Activated T-helper 2 cell treated with anti-CD3 and anti-CD28 coated beads, Interferon-gamma antibody, Interleukin-2, Interleukin-4, amounts not matched to agents 10 μg/mL and 5 μg/mL and 100 μg/mL, durations not matched to agents 14 hours and 24 hours and 36 hours (primary cell): ENCODE measurements at regions not wholly inside any gene's neighbourhood (a gene's known extent, or its start where the extent isn't known, plus 50 kb on each side); places are given as distances from the start of the nearest gene placed in this dataset.

Source experiments
- DNase-seq: peaks from one replicate; pipeline ENCODE4 v3.0.0; 2021; ENCODE audit warnings: low spot score
- H3K27ac Mint-ChIP-seq: one replicate; pipeline ENCODE4 v1.8.0; 2021; ENCODE audit warnings: mixed read lengths
- H3K27me3 Mint-ChIP-seq: one replicate; pipeline ENCODE4 v1.8.0; 2021; ENCODE audit warnings: low read depth, mixed read lengths
- H3K36me3 Mint-ChIP-seq: one replicate; pipeline ENCODE4 v1.8.0; 2021; ENCODE audit warnings: low read depth, mixed read lengths
- H3K4me1 Mint-ChIP-seq: one replicate; pipeline ENCODE4 v1.8.0; 2021; ENCODE audit warnings: low read depth, mixed read lengths
- H3K4me3 Mint-ChIP-seq: one replicate; pipeline ENCODE4 v1.8.0; 2021; ENCODE audit warnings: low read depth, mild to moderate bottlenecking, moderate library complexity, mixed read lengths
- H3K9me3 Mint-ChIP-seq: one replicate; pipeline ENCODE4 v1.8.0; 2021; ENCODE audit warnings: mixed read lengths
- intact Hi-C: fragments of 100-400 bp; cut with micrococcal nuclease; formaldehyde crosslinking; loops from one replicate; pipeline ENCODE4 v1.15.1; 2023

DNA sequence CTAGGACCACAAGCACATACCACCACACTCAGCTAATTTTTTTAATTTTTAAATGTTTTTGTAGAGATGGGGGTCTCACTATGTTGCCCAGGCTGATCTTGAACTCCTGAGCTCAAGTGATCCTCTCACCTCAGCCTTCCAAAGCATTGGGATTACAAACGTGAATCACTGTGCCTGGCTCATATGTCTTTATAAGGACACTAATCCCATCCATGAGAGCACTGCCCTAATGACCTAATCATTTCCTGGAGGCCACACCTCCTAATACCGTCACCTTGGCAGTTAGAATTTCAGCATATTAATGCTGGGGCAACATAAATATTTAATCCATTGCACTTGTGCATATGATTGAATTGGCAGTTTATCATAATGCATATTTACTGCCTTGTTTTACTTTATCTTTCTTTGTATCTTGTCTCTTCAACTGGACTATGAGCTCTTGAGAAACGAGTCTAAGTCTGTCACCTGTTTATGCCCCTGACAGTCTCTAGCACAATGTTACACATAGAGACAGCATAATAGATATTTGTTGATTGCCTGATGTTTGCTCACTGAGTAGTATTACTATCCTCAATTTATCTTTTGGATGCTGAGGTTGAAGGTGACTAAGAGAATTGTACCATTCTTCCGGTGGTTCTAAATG is 172.0 kb downstream of the AASDH start:
- intact Hi-C loops = no loop called here
- no peaks in the 10 kb centered on the region for H3K27me3 Mint-ChIP-seq
- H3K36me3 Mint-ChIP-seq = no peaks in the 10 kb centered on the region
- no peak overlapping the region for H3K27ac Mint-ChIP-seq
- H3K4me1 Mint-ChIP-seq = no peaks in the 10 kb centered on the region
- peaks cover 14% of the 10 kb centered on the region for H3K9me3 Mint-ChIP-seq
- DNase-seq = no peak
- no peak overlapping the region for H3K4me3 Mint-ChIP-seq

DNA sequence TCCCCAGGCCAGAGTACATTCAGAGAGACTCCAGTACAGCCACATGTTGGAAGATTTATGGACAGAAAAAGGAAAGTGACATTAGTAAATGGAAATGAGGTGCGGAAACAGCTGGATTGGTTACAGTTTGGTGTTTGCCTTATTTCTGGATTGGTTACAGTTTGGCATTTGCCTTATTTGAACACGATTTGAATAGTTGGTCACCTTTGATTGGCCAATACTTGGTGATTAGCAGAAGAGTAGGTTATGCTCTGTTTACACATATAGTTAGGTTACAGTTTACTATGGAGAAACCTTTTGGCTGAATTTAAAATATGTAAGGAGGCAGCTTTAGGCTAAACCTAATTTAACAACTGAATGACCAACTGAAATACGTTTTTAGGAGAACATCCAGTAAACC is 173.7 kb downstream of the AASDH start:
- no peaks in the 10 kb centered on the region for H3K36me3 Mint-ChIP-seq
- intact Hi-C loops = no loop called here
- peaks cover 14% of the 10 kb centered on the region for H3K9me3 Mint-ChIP-seq
- no peak overlapping the region for H3K27ac Mint-ChIP-seq
- no peaks in the 10 kb centered on the region for H3K27me3 Mint-ChIP-seq
- no peaks in the 10 kb centered on the region for H3K4me1 Mint-ChIP-seq
- no peak for DNase-seq
- H3K4me3 Mint-ChIP-seq = no peak overlapping the region

DNA sequence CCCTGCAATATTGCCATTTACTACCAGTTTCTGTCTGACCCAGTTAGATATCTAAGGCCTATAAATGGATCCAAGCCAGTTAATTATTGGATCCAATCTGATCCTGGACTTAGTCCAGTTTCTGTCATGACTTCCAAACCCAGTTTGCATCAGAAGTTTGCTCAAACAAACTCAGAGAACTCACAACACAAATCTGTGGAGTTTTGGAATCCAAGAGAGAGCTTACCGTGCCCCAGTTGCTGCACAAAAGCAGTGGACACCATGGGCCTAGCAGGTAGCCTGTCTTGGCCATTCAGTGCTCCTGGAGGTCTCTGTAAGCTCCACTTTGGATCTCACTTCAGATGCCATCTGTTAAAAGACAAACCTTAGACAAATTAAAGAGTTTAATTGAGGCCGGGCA is 174.5 kb downstream of the AASDH start:
- intact Hi-C loops = no loop called here
- H3K9me3 Mint-ChIP-seq = peaks cover 14% of the 10 kb centered on the region

DNA sequence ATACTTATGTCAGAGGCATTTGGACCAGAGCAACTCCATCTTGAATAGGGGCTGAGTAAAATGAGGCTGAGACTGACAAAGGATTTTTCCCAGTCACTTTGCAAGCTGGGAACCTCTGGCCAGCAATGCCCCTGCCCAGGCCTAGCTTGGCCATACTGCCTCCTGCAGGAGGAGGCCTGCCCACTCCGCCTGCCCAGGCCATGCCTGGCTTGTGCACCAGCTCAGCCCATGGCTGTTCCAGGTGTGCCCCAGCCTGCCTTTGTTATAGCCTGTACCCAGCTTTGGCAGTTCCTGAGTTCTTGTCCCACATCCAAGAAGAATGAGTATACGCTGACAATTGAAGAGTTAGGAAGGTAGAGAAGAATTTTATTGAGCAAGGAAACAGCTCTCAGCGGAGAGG is 176.1 kb downstream of the AASDH start:
- Mint-ChIP-seq H3K9me3 (peaks cover 14% of the 10 kb centered on the region), H3K27ac (no peak overlapping the region), H3K4me1 (no peaks in the 10 kb centered on the region), H3K36me3 (no peaks in the 10 kb centered on the region), H3K4me3 (no peak overlapping the region), H3K27me3 (no peaks in the 10 kb centered on the region)
- no peak for DNase-seq
- intact Hi-C loops = no loop called here

More for the DNA sequence above, 174.5 kb downstream of the AASDH start:
- H3K4me3 Mint-ChIP-seq = no peak overlapping the region
- H3K27me3 Mint-ChIP-seq = no peaks in the 10 kb centered on the region
- H3K27ac Mint-ChIP-seq = no peak overlapping the region
- H3K4me1 Mint-ChIP-seq = no peaks in the 10 kb centered on the region
- H3K36me3 Mint-ChIP-seq = no peaks in the 10 kb centered on the region
- DNase-seq = no peak

DNA sequence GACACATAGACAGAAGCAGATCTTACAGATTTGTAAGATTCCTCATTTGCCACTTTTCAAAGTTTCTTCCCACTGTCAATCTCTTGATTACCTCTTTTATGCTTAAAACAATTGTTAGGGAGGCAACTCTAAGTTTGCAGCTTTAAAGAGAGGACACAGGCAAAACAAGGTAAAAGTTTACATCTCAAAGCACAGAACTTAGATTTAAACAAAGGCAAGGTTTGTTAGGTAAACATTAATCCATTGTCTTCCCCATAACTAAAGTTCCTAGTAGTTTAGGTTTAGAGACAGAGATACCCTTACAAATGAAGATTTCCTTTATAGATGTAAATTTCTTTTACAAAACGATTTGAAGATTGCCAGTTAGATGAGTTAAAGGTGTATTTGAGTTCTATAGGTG is 176.9 kb downstream of the AASDH start:
- no peaks in the 10 kb centered on the region for H3K4me1 Mint-ChIP-seq
- H3K4me3 Mint-ChIP-seq = no peak overlapping the region
- no peak for DNase-seq
- H3K9me3 Mint-ChIP-seq = peaks cover 14% of the 10 kb centered on the region
- H3K36me3 Mint-ChIP-seq = no peaks in the 10 kb centered on the region
- H3K27me3 Mint-ChIP-seq = no peaks in the 10 kb centered on the region
- no peak overlapping the region for H3K27ac Mint-ChIP-seq
- intact Hi-C loops = no loop called here

DNA sequence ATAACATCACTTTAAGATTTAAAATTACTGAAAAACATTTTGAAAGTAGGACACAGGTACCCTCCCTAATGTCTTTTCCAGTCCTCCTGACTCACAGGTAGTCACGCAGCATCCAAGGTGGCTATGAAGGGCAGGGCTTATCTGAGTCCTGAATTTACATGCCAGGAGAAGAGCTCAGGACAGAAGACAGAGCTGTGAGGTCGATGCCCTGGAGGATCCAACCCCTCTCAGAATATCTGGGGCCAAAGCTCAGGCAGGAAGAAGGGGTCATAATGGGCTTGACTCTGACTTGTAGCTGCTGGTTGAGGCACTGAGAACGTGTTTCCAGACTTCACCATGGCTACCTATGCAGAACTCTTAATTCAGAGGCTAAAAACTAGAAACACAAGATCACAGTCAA is 177.5 kb downstream of the AASDH start:
- Mint-ChIP-seq H3K9me3 (peaks cover 14% of the 10 kb centered on the region), H3K27ac (no peak overlapping the region), H3K27me3 (no peaks in the 10 kb centered on the region), H3K4me3 (no peak overlapping the region), H3K4me1 (no peaks in the 10 kb centered on the region), H3K36me3 (no peaks in the 10 kb centered on the region)
- DNase-seq = no peak
- intact Hi-C loops = no loop called here

DNA sequence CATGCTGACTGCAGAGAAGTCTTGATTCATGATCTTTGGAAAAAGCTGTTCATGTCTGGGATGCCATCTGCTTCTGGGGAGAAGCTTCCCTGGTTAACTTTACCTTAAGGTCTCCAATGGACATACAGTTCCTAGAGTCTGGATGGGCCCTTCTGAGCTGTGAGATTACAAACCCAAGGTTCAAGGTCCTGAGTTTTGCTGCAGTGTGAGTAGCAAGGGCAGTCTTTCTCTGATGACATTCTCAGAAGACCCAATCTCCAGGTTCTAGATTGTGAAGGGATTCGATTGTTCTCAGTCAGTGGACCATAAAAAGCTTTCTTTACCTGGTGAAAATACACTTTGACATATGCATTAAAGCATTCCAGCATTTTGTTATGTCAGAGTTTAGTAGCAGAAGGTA is 179.2 kb downstream of the AASDH start:
- no peak for DNase-seq
- H3K27ac Mint-ChIP-seq = no peak overlapping the region
- peaks cover 14% of the 10 kb centered on the region for H3K9me3 Mint-ChIP-seq
- intact Hi-C loops = no loop called here
- no peak overlapping the region for H3K4me3 Mint-ChIP-seq
- no peaks in the 10 kb centered on the region for H3K27me3 Mint-ChIP-seq
- no peaks in the 10 kb centered on the region for H3K4me1 Mint-ChIP-seq
- no peaks in the 10 kb centered on the region for H3K36me3 Mint-ChIP-seq

DNA sequence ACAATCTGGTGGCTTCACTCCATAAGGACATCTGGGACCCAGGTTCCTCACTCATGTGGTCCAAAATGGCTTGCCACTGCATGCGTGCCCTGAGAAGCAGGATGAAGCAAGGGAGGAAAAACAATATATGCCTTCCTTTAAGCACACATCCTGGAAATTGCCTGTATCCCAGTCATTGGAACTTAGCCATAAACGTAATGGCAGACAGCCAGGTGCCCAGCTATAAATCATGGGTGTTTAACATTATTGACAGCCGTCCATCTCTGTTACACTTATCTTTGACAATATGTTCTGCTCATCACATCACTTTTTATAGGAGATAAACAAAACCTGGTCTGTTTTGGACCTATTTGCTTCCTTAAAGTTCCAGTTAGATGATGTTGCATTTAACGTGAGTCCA is 181.0 kb downstream of the AASDH start:
- Mint-ChIP-seq H3K27ac (no peak overlapping the region), H3K4me3 (no peak overlapping the region), H3K4me1 (no peaks in the 10 kb centered on the region), H3K9me3 (peaks cover 3% of the 10 kb centered on the region), H3K27me3 (peaks cover 4% of the 10 kb centered on the region), H3K36me3 (no peaks in the 10 kb centered on the region)
- intact Hi-C loops = no loop called here
- DNase-seq = no peak

DNA sequence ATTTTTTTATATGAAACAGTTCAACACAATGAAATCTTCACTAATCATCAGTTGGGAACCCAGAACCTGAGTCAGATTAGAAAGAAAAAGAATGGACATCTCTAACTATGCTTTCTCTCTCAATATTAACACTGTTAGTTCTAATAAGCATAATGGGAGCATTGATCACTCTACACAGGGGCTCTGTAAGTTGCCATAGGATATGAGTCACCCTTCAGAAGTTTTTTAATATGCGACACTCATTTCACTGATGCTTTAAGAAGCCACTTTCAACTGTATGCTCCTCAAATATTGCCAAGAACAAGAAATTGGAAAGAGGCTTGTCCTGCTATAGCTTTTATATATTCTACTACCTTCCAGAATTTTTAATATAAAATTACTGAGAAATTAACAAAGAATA is 187.0 kb downstream of the AASDH start:
- H3K9me3 Mint-ChIP-seq = no peaks in the 10 kb centered on the region
- no peak overlapping the region for H3K27ac Mint-ChIP-seq
- H3K27me3 Mint-ChIP-seq = peaks cover 8% of the 10 kb centered on the region
- H3K4me3 Mint-ChIP-seq = no peak overlapping the region
- no peaks in the 10 kb centered on the region for H3K4me1 Mint-ChIP-seq
- DNase-seq = no peak
- intact Hi-C loops = no loop called here
- no peaks in the 10 kb centered on the region for H3K36me3 Mint-ChIP-seq

DNA sequence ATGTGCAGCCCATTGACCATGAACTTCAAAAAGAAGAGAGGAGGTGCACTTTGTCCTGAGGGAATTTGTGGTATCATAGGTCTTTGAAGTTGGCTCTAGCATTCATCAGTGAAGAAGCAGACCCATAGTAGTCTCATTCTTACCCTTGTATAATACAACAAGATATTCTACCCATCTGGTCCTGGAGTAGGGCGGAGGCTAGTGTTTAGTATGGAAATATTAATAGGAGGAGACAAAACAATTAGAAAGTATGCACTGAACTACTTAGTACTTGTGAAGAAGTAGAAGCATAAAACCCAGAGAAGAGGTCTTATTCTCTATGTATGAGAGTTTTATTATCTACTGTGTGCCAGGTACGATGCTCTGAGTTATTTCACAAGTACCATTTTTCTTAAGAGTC is 189.0 kb downstream of the AASDH start:
- H3K27ac Mint-ChIP-seq = no peak overlapping the region
- intact Hi-C loops = no loop called here
- DNase-seq = no peak
- no peaks in the 10 kb centered on the region for H3K36me3 Mint-ChIP-seq
- H3K9me3 Mint-ChIP-seq = no peaks in the 10 kb centered on the region
- H3K4me3 Mint-ChIP-seq = no peak overlapping the region
- peaks cover 12% of the 10 kb centered on the region for H3K27me3 Mint-ChIP-seq
- H3K4me1 Mint-ChIP-seq = no peaks in the 10 kb centered on the region

DNA sequence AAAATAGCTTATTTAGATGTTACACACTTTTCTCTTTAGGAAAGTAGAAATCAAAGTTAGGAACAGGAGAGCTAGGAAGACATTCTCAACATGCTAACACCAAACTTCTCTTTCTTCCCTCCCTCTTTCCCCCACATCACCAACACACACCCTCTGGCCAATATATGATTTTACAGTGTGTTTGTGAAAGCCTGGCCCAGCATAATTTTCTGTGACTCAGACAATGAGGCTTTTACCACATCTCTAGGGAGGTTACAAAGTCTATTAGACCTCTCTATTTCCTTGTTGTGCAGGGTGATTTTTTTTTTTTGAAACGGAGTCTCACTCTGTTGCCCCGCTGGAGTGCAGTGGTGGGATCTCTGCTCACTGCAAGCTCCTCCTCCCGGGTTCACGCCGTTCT is 189.9 kb downstream of the AASDH start:
- Mint-ChIP-seq H3K4me1 (no peaks in the 10 kb centered on the region), H3K4me3 (no peak overlapping the region), H3K27ac (no peak overlapping the region), H3K36me3 (no peaks in the 10 kb centered on the region), H3K9me3 (no peaks in the 10 kb centered on the region), H3K27me3 (peaks cover 12% of the 10 kb centered on the region)
- intact Hi-C loops = no loop called here
- no peak for DNase-seq

DNA sequence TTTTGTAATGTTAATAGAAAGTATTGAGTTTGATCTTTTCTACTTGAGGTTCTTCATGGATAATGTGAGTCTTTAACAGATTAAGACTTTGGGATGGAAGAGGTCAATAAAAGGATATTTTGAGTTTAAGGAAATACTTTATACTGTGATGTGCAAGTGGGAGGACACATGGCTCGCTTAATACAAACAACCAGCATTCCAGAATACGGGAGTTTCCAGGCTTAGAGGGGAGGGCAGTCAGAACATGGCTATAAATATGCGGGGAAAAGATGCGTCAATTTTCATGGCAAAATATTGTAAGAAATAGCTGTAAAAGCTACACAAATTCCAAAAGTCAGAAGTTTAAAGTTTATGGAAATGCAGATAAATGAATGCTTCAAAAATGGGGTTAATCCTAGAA is 192.3 kb downstream of the AASDH start:
- Mint-ChIP-seq H3K27ac (no peak overlapping the region), H3K27me3 (peaks cover 7% of the 10 kb centered on the region), H3K9me3 (no peaks in the 10 kb centered on the region), H3K4me3 (no peak overlapping the region), H3K36me3 (no peaks in the 10 kb centered on the region), H3K4me1 (no peaks in the 10 kb centered on the region)
- no peak for DNase-seq
- intact Hi-C loops = no loop called here

DNA sequence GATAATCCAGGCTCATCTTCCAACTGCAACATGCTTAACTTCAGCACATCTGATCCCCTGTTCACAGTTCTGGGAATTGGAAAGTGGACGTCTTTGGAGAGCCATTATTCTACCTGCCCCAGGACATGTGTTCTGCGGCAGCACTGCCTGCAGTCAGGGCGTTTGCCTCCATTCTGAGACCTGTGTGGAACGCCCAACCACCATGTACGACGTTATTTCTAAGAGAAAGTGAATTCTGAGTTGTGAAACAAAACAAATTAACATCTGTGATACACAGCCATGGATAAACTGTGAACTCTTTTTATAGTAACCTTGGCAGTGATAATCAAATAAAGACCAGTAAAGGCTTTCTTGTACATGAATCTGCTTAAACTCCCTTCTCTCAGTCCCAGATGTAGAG is 195.8 kb downstream of the AASDH start:
- Mint-ChIP-seq H3K4me3 (no peak overlapping the region), H3K4me1 (peaks cover 1% of the 10 kb centered on the region), H3K27ac (no peak overlapping the region), H3K36me3 (no peaks in the 10 kb centered on the region), H3K9me3 (no peaks in the 10 kb centered on the region), H3K27me3 (peaks cover 4% of the 10 kb centered on the region)
- no peak for DNase-seq
- intact Hi-C loops = no loop called here

DNA sequence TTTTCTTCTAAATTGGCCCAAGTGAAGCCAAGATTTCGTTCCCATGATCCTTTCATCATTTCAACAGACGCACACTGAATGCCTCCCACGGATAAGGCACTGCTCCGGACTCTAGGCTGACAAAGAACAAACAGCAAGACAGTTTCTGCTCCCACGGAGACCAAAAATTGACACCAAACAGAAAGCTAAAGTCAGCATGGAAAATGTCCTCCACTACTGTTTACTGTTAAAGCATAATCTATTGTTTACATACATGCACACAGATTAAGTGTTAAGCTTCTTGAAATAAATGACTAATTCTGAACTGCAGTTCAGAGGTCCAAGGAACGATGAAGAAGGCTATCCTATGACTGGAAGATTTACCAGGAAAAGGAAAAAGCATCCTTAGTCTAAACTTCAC is 199.6 kb downstream of the AASDH start:
- no peak overlapping the region for H3K4me3 Mint-ChIP-seq
- intact Hi-C loops = no loop called here
- H3K27me3 Mint-ChIP-seq = no peaks in the 10 kb centered on the region
- no peak for DNase-seq
- no peaks in the 10 kb centered on the region for H3K9me3 Mint-ChIP-seq
- H3K4me1 Mint-ChIP-seq = peaks cover 5% of the 10 kb centered on the region
- no peaks in the 10 kb centered on the region for H3K36me3 Mint-ChIP-seq
- H3K27ac Mint-ChIP-seq = no peak overlapping the region
